GM23338 (cell line): ENCODE measurements at regions not wholly inside any gene's neighbourhood (a gene's known extent, or its start where the extent isn't known, plus 50 kb on each side); places are given as distances from the start of the nearest gene placed in this dataset.
A peak's percentile ranks its signal among the peaks of the same experiment; 100 is the strongest.

Experiments used
- ATAC-seq: fragments of 200-7000 bp; cut with Tn5 transposase; 3 replicates; pipeline ENCODE4 v1.9.1; 2020
- DNase-seq: peaks from one replicate; pipeline ENCODE4 v3.0.0-alpha.2; 2015; ENCODE audit warnings: low spot score
- H2AFZ ChIP-seq: fragments of 200-600 bp; sonication (generic); 2 replicates; pipeline ENCODE4 v1.8.0; 2016; ENCODE audit warnings: antibody characterized with exemption, mild to moderate bottlenecking, moderate library complexity
- H3F3A ChIP-seq: fragments of 200-600 bp; sonication (generic); replicated peaks from 2 replicates; pipeline ENCODE4 v1.8.0; 2017; ENCODE audit warnings: antibody characterized with exemption, mixed run types, low read depth
- H3K27ac ChIP-seq: fragments of 200-600 bp; sonication (generic); 2 replicates; pipeline ENCODE4 v1.6.1; 2016; ENCODE audit warnings: low read depth
- H3K27me3 ChIP-seq: fragments of 200-600 bp; sonication (generic); 2 replicates; pipeline ENCODE4 v1.8.0; 2016; ENCODE audit warnings: mild to moderate bottlenecking, mixed run types, moderate library complexity; ENCODE audit not compliant: insufficient read depth
- H3K36me3 ChIP-seq: fragments of 200-600 bp; sonication (generic); 2 replicates; pipeline ENCODE4 v1.8.0; 2016; ENCODE audit warnings: mild to moderate bottlenecking; ENCODE audit not compliant: insufficient read depth
- H3K4me1 ChIP-seq: fragments of 200-600 bp; sonication (generic); 2 replicates; pipeline ENCODE4 v1.8.0; 2016; ENCODE audit warnings: mild to moderate bottlenecking, moderate library complexity; ENCODE audit not compliant: insufficient read depth
- H3K4me2 ChIP-seq: fragments of 200-600 bp; sonication (generic); 2 replicates; pipeline ENCODE4 v1.7.1; 2017; ENCODE audit warnings: mixed run types
- H3K4me3 ChIP-seq: fragments of 200-600 bp; sonication (generic); 2 replicates; pipeline ENCODE4 v1.6.1; 2016; ENCODE audit warnings: mixed run types
- H3K79me2 ChIP-seq: fragments of 200-600 bp; sonication (generic); replicated peaks from 2 replicates; pipeline ENCODE4 v1.8.0; 2017; ENCODE audit warnings: mild to moderate bottlenecking; ENCODE audit not compliant: insufficient read depth
- H3K9me2 ChIP-seq: fragments of 200-600 bp; sonication (generic); 2 replicates; pipeline ENCODE4 v1.8.0; 2017; ENCODE audit not compliant: insufficient read depth
- H4K20me1 ChIP-seq: fragments of 200-600 bp; sonication (generic); replicated peaks from 2 replicates; pipeline ENCODE4 v1.8.0; 2017; ENCODE audit warnings: mild to moderate bottlenecking; ENCODE audit not compliant: insufficient read depth
- H3K27ac Mint-ChIP-seq: 2 replicates; pipeline ENCODE4 v1.8.0; 2020; ENCODE audit warnings: inconsistent platforms, mild to moderate bottlenecking, moderate library complexity, mixed read lengths
- H3K27me3 Mint-ChIP-seq: 3 replicates; pipeline ENCODE4 v1.8.0; 2022; ENCODE audit warnings: low read depth, mild to moderate bottlenecking, moderate library complexity, mixed read lengths, inconsistent platforms; ENCODE audit not compliant: insufficient read depth, poor library complexity
- H3K36me3 Mint-ChIP-seq: 3 replicates; pipeline ENCODE4 v1.8.0; 2021; ENCODE audit warnings: low read depth, mild to moderate bottlenecking, inconsistent platforms, moderate library complexity, mixed read lengths
- H3K4me1 Mint-ChIP-seq: 3 replicates; pipeline ENCODE4 v1.8.0; 2020; ENCODE audit warnings: mild to moderate bottlenecking, inconsistent platforms, mixed read lengths
- H3K4me3 Mint-ChIP-seq: 3 replicates; pipeline ENCODE4 v1.8.0; 2021; ENCODE audit warnings: moderate library complexity, mild to moderate bottlenecking, inconsistent platforms, mixed read lengths
- H3K9me3 Mint-ChIP-seq: 3 replicates; pipeline ENCODE4 v1.8.0; 2020; ENCODE audit warnings: moderate library complexity, mild to moderate bottlenecking, inconsistent platforms, mixed read lengths
- CTCF ChIP-seq, 2 experiments: fragments of 200-600 bp in 1 of 2; sonication (generic) in 1 of 2; conservative IDR thresholded peaks; 2 replicates each; pipeline versions ENCODE4 v1.5.1 to v1.6.1; 2016 to 2017; ENCODE audit warnings: antibody characterized with exemption in 2 of 2, low read depth in 2 of 2, mild to moderate bottlenecking in 2 of 2, moderate library complexity in 1 of 2
- EZH2 ChIP-seq: fragments of 200-600 bp; sonication (generic); IDR thresholded peaks from one replicate; pipeline ENCODE4 v1.8.0; 2017; ENCODE audit warnings: antibody characterized with exemption, mild to moderate bottlenecking, low read depth; ENCODE audit not compliant: unreplicated experiment
- REST ChIP-seq: IDR thresholded peaks from one replicate; pipeline ENCODE4 v1.6.1; 2018; ENCODE audit warnings: antibody characterized with exemption; ENCODE audit not compliant: unreplicated experiment
- ZNF331 ChIP-seq: fragments of 250-450 bp; sonication (Bioruptor Pico); IDR thresholded peaks from 2 replicates; pipeline ENCODE4 v1.5.0; 2020; ENCODE audit warnings: low read depth, mild to moderate bottlenecking, moderate library complexity
- ZNF462 ChIP-seq: fragments of 250-450 bp; sonication (Bioruptor Pico); IDR thresholded peaks from 2 replicates; pipeline ENCODE4 v1.5.0; 2020; ENCODE audit warnings: mild to moderate bottlenecking, moderate library complexity

- TF ChIP-seq REST (no peak), ZNF462 (CRISPR knock-in tag) (no peak)
These were observed 175.5 kb upstream of the TUT7 start (continued) for GRCh38 chr9:86529496-86530275.

GRCh38 chr9:86526021-86526420 lies 171.8 kb upstream of the TUT7 start:
- Histone ChIP-seq H3K4me1 (peaks cover 3% of the 10 kb centered on the region; the same call in 1 of the 2 replicates), H3K79me2 (no peaks in the 10 kb centered on the region), H3K4me2 (no peak overlapping the region), H4K20me1 (no peaks in the 10 kb centered on the region), H3K4me3 (no peak overlapping the region), H3K27ac (no peak overlapping the region), H3K9me2 (no peaks in the 10 kb centered on the region), H2AFZ (peak overlapping the region; percentile 14; the same call in 1 of the 2 replicates), H3K27me3 (no peaks in the 10 kb centered on the region), H3F3A (no peaks in the 10 kb centered on the region), H3K36me3 (no peaks in the 10 kb centered on the region)
- H3K4me3 Mint-ChIP-seq = no peak overlapping the region
- DNase-seq (no peak), ATAC-seq (no peak)
- no peak overlapping the region for H3K27ac Mint-ChIP-seq
- H3K27me3 Mint-ChIP-seq = peaks cover 5% of the 10 kb centered on the region
- H3K36me3 Mint-ChIP-seq = no peaks in the 10 kb centered on the region
- H3K9me3 Mint-ChIP-seq = no peaks in the 10 kb centered on the region
- peaks cover 6% of the 10 kb centered on the region; the same call in 2 of the 3 replicates for H3K4me1 Mint-ChIP-seq
- TF ChIP-seq CTCF (conservative IDR thresholded peaks at IDR 0.05; ENCODE audit: low read depth in 2 of 2) (no peak), EZH2 (no peak), ZNF331 (CRISPR knock-in tag) (no peak)
